Stimulated activated naive B cell treated with anti-CD40 and anti-IgM and Interleukin-4, amounts not matched to agents 10 μg/mL and 1 μg/mL and 100 μg/mL, for 72 hours (primary cell): ENCODE measurements at regions not wholly inside any gene's neighbourhood (a gene's known extent, or its start where the extent isn't known, plus 50 kb on each side); places are given as distances from the start of the nearest gene placed in this dataset.
A peak's percentile ranks its signal among the peaks of the same experiment; 100 is the strongest.

Experiments used
- ATAC-seq, 2 donors: fragments of 150-1000 bp; cut with Tn5 transposase; replicated peaks; 2 replicates each; pipeline ENCODE4 v1.10.0; 2021; ENCODE audit warnings: moderate library complexity in 1 of 2
- DNase-seq: peaks from one replicate; pipeline ENCODE4 v3.0.0; 2021
- H3K27ac Mint-ChIP-seq: one replicate; pipeline ENCODE4 v1.8.0; 2022; ENCODE audit warnings: mild to moderate bottlenecking, mixed read lengths
- H3K27me3 Mint-ChIP-seq, 2 donors: one replicate each; pipeline ENCODE4 v1.8.0; 2022; ENCODE audit warnings: mixed read lengths in 2 of 2
- H3K36me3 Mint-ChIP-seq, 2 donors: one replicate each; pipeline ENCODE4 v1.8.0; 2022; ENCODE audit warnings: mixed read lengths in 2 of 2, mild to moderate bottlenecking in 1 of 2
- H3K4me1 Mint-ChIP-seq, 2 donors: one replicate each; pipeline ENCODE4 v1.8.0; 2022; ENCODE audit warnings: mixed read lengths in 2 of 2, mild to moderate bottlenecking in 1 of 2
- H3K4me3 Mint-ChIP-seq, 2 donors: one replicate each; pipeline ENCODE4 v1.8.0; 2022; ENCODE audit warnings: mild to moderate bottlenecking in 2 of 2, mixed read lengths in 2 of 2, moderate library complexity in 1 of 2
- H3K9me3 Mint-ChIP-seq, 2 donors: one replicate each; pipeline ENCODE4 v1.8.0; 2022; ENCODE audit warnings: mixed read lengths in 2 of 2, mild to moderate bottlenecking in 1 of 2

- H3K27me3 Mint-ChIP-seq, result no peaks in the 10 kb centered on the region
- H3K36me3 Mint-ChIP-seq, result no peaks in the 10 kb centered on the region
- H3K4me1 Mint-ChIP-seq, result no peaks in the 10 kb centered on the region
- H3K27ac Mint-ChIP-seq, result no peak overlapping the region
- no peaks in the 10 kb centered on the region for H3K9me3 Mint-ChIP-seq
- ATAC-seq, result no peak
- DNase-seq, result no peak
- no peak overlapping the region for H3K4me3 Mint-ChIP-seq
Observed at GRCh38 chr10:55266797-55267196, 465.8 kb upstream of the PCDH15 start.

- Mint-ChIP-seq H3K4me1 (no peaks in the 10 kb centered on the region), H3K4me3 (no peak overlapping the region), H3K27me3 (no peaks in the 10 kb centered on the region), H3K36me3 (no peaks in the 10 kb centered on the region), H3K9me3 (no peaks in the 10 kb centered on the region), H3K27ac (no peak overlapping the region)
- ATAC-seq (no peak), DNase-seq (no peak)
Observed at GRCh38 chr10:55263327-55263726, 462.3 kb upstream of the PCDH15 start.

- Mint-ChIP-seq H3K4me1 (no peaks in the 10 kb centered on the region), H3K9me3 (no peaks in the 10 kb centered on the region), H3K4me3 (no peak overlapping the region), H3K27me3 (no peaks in the 10 kb centered on the region), H3K27ac (no peak overlapping the region), H3K36me3 (no peaks in the 10 kb centered on the region)
- DNase-seq, result no peak
- no peak for ATAC-seq
Observed at GRCh38 chr10:55242544-55242943, 441.5 kb upstream of the PCDH15 start.

- ATAC-seq, result no peak
- Mint-ChIP-seq H3K9me3 (no peaks in the 10 kb centered on the region), H3K4me3 (no peak overlapping the region), H3K27me3 (no peaks in the 10 kb centered on the region), H3K36me3 (no peaks in the 10 kb centered on the region), H3K27ac (no peak overlapping the region), H3K4me1 (no peaks in the 10 kb centered on the region)
- DNase-seq, result no peak
Observed at GRCh38 chr10:55237462-55237861, 436.4 kb upstream of the PCDH15 start.

DNA sequence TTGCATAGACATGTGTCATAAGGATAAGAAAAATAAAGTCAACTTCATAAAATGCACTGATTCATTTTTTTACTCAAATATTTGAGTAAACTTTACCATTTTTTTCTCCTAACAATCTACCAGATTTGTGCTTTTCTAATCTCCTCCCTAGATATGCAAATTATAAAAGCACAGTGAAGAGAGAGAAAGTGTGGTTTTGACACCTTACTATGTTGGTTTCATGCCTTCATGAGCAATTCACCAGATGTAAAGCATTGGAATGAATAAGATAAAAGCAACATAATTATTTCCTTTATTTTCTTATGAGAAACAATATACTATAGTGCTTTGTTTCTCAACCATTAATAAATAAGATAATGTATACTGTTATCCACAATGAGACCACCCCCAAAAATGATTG lies 432.5 kb upstream of the PCDH15 start:
- ATAC-seq (no peak), DNase-seq (no peak)
- Mint-ChIP-seq H3K4me1 (no peaks in the 10 kb centered on the region), H3K9me3 (peaks cover 0 to 1% of the 10 kb centered on the region in 2 donors), H3K27ac (no peak overlapping the region), H3K36me3 (no peaks in the 10 kb centered on the region), H3K27me3 (no peaks in the 10 kb centered on the region), H3K4me3 (no peak overlapping the region)

DNA sequence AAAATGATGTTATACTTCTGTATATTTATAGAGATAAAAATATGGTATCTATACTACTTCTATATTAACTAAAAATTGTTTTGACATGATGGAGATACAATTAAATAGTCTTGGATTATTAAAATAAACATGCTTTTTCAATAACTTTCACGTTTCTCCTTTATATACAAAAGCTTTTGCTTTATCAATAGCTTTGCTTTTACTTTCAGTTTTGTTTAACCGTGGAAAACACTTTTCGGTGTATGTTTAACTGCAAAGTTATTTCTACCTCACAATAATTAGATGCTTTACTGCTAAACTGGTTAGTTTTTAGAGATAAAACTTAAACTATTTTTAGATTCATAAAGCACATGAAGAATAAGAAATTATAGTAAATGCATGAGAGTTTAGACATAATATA lies 432.1 kb upstream of the PCDH15 start:
- DNase-seq, result no peak
- Mint-ChIP-seq H3K9me3 (peaks cover 0 to 1% of the 10 kb centered on the region in 2 donors), H3K27me3 (no peaks in the 10 kb centered on the region), H3K4me3 (no peak overlapping the region), H3K4me1 (no peaks in the 10 kb centered on the region), H3K36me3 (no peaks in the 10 kb centered on the region), H3K27ac (no peak overlapping the region)
- no peak for ATAC-seq

GRCh38 chr10:55232553-55232952 lies 431.5 kb upstream of the PCDH15 start:
- H3K27ac Mint-ChIP-seq, result no peak overlapping the region

GRCh38 chr10:55227967-55228366 lies 426.9 kb upstream of the PCDH15 start:
- H3K36me3 Mint-ChIP-seq, result no peaks in the 10 kb centered on the region
- H3K27me3 Mint-ChIP-seq, result no peaks in the 10 kb centered on the region
- DNase-seq, result no peak
- H3K27ac Mint-ChIP-seq, result no peak overlapping the region
- no peak overlapping the region for H3K4me3 Mint-ChIP-seq
- ATAC-seq, result no peak
- no peaks in the 10 kb centered on the region for H3K4me1 Mint-ChIP-seq
- H3K9me3 Mint-ChIP-seq, result peaks cover 0 to 1% of the 10 kb centered on the region in 2 donors

More at GRCh38 chr10:55232553-55232952, 431.5 kb upstream of the PCDH15 start:
- DNase-seq (no peak), ATAC-seq (no peak)
- no peaks in the 10 kb centered on the region for H3K36me3 Mint-ChIP-seq
- H3K4me3 Mint-ChIP-seq, result no peak overlapping the region
- H3K9me3 Mint-ChIP-seq, result peaks cover 0 to 1% of the 10 kb centered on the region in 2 donors
- H3K27me3 Mint-ChIP-seq, result no peaks in the 10 kb centered on the region
- no peaks in the 10 kb centered on the region for H3K4me1 Mint-ChIP-seq

DNA sequence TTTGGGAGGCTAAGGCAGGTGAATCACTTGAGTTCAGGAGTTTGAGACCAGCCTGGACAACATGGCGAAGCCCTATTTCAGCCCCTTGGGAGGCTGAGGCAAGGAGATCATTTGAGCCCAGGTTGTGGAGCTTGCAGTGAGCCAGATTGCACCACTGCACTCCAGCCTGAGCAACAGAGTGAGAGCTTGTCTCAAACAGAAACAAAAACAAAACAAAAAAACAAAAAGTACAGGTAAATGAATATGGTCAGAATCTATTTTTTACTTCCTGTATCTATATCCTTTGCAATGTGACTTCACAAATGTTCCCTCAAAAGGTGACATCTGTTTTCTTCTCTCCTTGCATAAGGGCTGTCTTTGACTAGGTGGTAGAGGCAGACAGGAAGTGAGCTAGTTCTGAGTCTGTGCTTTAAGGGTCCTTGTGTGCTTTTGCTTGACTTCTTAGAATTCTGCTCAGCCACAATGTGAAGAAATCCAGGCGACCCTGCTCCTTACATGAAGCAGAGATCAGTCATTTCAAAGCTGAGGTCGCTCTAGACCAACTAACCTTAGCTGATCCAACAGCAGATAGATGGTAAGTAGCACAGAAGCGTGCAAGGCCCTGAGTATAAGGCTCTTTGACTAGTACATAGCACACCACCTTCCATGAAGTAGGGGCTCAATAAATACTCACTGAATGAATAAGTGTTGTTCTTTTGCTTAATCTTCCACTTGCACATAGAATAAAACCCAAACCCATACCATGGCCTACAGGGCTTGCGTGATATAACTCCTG lies 423.2 kb upstream of the PCDH15 start:
- Mint-ChIP-seq H3K27me3 (no peaks in the 10 kb centered on the region), H3K4me3 (no peak overlapping the region), H3K27ac (no peak overlapping the region), H3K9me3 (no peaks in the 10 kb centered on the region), H3K36me3 (no peaks in the 10 kb centered on the region), H3K4me1 (no peaks in the 10 kb centered on the region)
- ATAC-seq (peak in 1 of 2 donors; percentile 10), DNase-seq (no peak)

- no peak for ATAC-seq
- H3K36me3 Mint-ChIP-seq, result no peaks in the 10 kb centered on the region
- H3K27ac Mint-ChIP-seq, result no peak overlapping the region
- no peaks in the 10 kb centered on the region for H3K4me1 Mint-ChIP-seq
- no peak for DNase-seq
- no peak overlapping the region for H3K4me3 Mint-ChIP-seq
- no peaks in the 10 kb centered on the region for H3K9me3 Mint-ChIP-seq
- H3K27me3 Mint-ChIP-seq, result no peaks in the 10 kb centered on the region
Observed at GRCh38 chr10:55223352-55223751, 422.3 kb upstream of the PCDH15 start.

DNA sequence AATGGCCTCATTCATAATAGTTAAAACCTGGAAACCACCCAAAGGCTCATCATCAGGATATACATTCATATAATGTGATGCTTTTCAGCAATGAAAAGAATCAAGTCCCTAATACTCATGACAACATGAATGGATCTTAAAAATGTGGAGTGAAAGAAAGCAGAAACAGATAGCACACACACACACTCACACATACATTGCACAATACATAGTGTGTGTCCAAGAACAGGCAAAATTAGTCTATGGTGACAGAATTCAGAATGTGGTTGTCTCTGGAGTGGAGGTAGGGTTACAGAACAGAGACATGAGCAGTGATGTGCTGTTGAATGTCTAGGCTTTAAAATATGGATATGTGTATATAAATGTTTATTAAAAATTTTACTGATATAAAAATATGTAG lies 419.9 kb upstream of the PCDH15 start:
- ATAC-seq (no peak), DNase-seq (no peak)
- no peaks in the 10 kb centered on the region for H3K9me3 Mint-ChIP-seq
- H3K27ac Mint-ChIP-seq, result no peak overlapping the region
- no peak overlapping the region for H3K4me3 Mint-ChIP-seq
- H3K36me3 Mint-ChIP-seq, result no peaks in the 10 kb centered on the region
- no peaks in the 10 kb centered on the region for H3K27me3 Mint-ChIP-seq
- H3K4me1 Mint-ChIP-seq, result no peaks in the 10 kb centered on the region

GRCh38 chr10:55215699-55216098 lies 414.7 kb upstream of the PCDH15 start:
- H3K27ac Mint-ChIP-seq, result no peak overlapping the region
- ATAC-seq (no peak), DNase-seq (no peak)
- no peak overlapping the region for H3K4me3 Mint-ChIP-seq
- H3K27me3 Mint-ChIP-seq, result no peaks in the 10 kb centered on the region
- no peaks in the 10 kb centered on the region for H3K36me3 Mint-ChIP-seq
- H3K4me1 Mint-ChIP-seq, result no peaks in the 10 kb centered on the region
- no peaks in the 10 kb centered on the region for H3K9me3 Mint-ChIP-seq

DNA sequence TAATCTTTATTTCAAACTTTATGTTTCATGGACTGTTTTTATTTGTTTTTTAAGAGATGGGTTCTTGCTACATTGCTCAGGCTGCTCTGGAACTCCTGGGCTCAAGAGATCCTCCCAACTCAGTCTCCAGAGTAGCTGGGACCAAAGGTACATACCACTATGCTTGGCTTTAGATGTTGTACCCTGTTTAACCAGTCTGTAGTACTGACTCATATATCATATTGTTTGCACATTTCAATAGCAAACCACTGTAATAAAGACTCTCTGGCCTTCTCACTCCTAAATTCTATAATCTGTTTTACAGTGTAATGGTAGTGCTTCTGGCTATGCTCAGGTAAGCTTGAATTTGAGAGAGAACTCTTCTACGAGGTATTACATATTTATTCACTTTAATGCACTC lies 413.6 kb upstream of the PCDH15 start:
- Mint-ChIP-seq H3K36me3 (no peaks in the 10 kb centered on the region), H3K4me1 (no peaks in the 10 kb centered on the region), H3K27me3 (no peaks in the 10 kb centered on the region)

DNA sequence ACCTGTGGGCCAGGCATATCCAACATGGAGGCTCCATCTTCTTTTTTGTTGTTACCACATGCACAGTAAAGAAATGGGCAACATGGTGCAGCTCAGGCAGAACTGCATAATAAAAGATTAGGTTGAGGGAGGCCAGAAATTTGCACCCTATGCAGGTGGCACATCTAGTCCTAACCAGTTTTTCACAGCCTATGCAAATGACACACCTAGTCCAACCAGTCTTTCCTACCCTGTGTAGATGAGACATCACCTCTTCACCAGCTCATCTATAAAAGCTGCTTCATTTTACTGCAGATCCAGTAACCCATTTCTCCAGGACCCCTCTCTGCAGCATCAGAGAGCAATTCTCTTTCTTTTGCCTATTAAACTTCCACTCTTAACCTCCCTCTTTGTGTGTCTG lies 411.0 kb upstream of the PCDH15 start:
- peaks cover 2 to 3% of the 10 kb centered on the region in 2 donors for H3K9me3 Mint-ChIP-seq
- H3K27me3 Mint-ChIP-seq, result no peaks in the 10 kb centered on the region
- no peaks in the 10 kb centered on the region for H3K36me3 Mint-ChIP-seq
- DNase-seq, result no peak
- no peaks in the 10 kb centered on the region for H3K4me1 Mint-ChIP-seq
- ATAC-seq, result no peak
- no peak overlapping the region for H3K27ac Mint-ChIP-seq
- no peak overlapping the region for H3K4me3 Mint-ChIP-seq

More for the DNA sequence above, 413.6 kb upstream of the PCDH15 start:
- ATAC-seq, result no peak
- Mint-ChIP-seq H3K9me3 (peaks cover 2 to 3% of the 10 kb centered on the region in 2 donors), H3K27ac (no peak overlapping the region), H3K4me3 (no peak overlapping the region)
- DNase-seq, result no peak

DNA sequence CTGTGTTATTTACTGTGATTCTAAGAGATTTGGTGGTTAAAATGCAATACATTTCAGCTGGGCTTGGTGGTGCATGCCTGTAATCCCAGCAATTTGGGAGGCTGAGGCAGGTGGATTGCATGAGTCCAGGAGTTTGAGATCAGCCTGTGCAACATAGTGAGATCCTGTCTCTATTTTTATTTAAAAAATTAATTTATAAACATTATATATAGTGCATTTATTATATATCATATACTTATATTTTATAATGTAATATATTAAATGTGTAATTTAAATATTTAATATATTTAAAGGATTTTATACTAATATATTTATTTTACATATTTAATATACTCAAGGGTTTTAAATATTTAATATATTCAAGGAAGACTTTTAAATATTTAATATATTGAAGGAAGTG lies 402.8 kb upstream of the PCDH15 start:
- Mint-ChIP-seq H3K27ac (no peak overlapping the region), H3K4me3 (no peak overlapping the region), H3K4me1 (no peaks in the 10 kb centered on the region), H3K27me3 (no peaks in the 10 kb centered on the region), H3K36me3 (no peaks in the 10 kb centered on the region), H3K9me3 (peaks cover 0 to 2% of the 10 kb centered on the region in 2 donors)
- DNase-seq, result no peak
- no peak for ATAC-seq
